OCI-LY7 (cell line): ENCODE measurements at regions not wholly inside any gene's neighbourhood (a gene's known extent, or its start where the extent isn't known, plus 50 kb on each side); places are given as distances from the start of the nearest gene placed in this dataset.

ENCODE experiments used
- BruUV-seq: library from RNA; stranded (reverse); fragments of 400-500 nt; replicated peaks from 2 replicates; lab custom pipeline; 2021; lab: Mats Ljungman, UMichigan
- CTCF ChIA-PET: fragments of 300-600 bp; sonication (Branson Sonifier 250); formaldehyde crosslinking; loops from one replicate; lab custom pipeline; 2022; ENCODE audit warnings: antibody characterized with exemption; ENCODE audit not compliant: unreplicated experiment; lab: Charles Lee
- POLR2A ChIA-PET: fragments of 300-600 bp; sonication (Branson Sonifier 250); formaldehyde crosslinking; loops from one replicate; lab custom pipeline; 2022; ENCODE audit warnings: antibody characterized with exemption; lab: Charles Lee
- DNase-seq: peaks from one replicate; pipeline ENCODE4 v3.0.0-alpha.2; 2015; ENCODE audit warnings: low spot score
- H2AFZ ChIP-seq: fragments of 200-600 bp; sonication (generic), shearing (Covaris generic); 2 replicates; pipeline ENCODE4 v1.6.1; 2014; ENCODE audit warnings: mild to moderate bottlenecking, antibody characterized with exemption, low read length, moderate library complexity
- H3K27ac ChIP-seq: fragments of 200-600 bp; sonication (generic); 2 replicates; pipeline ENCODE4 v1.5.1; 2014; ENCODE audit warnings: mixed run types, low read depth, mild to moderate bottlenecking, moderate library complexity, low read length, inconsistent platforms; ENCODE audit not compliant: poor library complexity, severe bottlenecking
- H3K36me3 ChIP-seq: fragments of 200-600 bp; sonication (generic); 2 replicates; pipeline ENCODE4 v1.6.1; 2014; ENCODE audit warnings: mild to moderate bottlenecking, antibody characterized with exemption, low read length, moderate library complexity, mixed read lengths; ENCODE audit not compliant: insufficient read depth
- H3K4me1 ChIP-seq: fragments of 200-600 bp; sonication (generic); 2 replicates; pipeline ENCODE4 v1.5.1; 2014; ENCODE audit warnings: mild to moderate bottlenecking, low read length; ENCODE audit not compliant: insufficient read depth, poor library complexity, severe bottlenecking
- H3K4me2 ChIP-seq: fragments of 200-600 bp; sonication (generic); 2 replicates; pipeline ENCODE4 v1.6.1; 2014; ENCODE audit warnings: mild to moderate bottlenecking, low read length
- H3K4me3 ChIP-seq: fragments of 200-600 bp; sonication (generic); 2 replicates; pipeline ENCODE4 v1.5.1; 2014; ENCODE audit warnings: mild to moderate bottlenecking, low read depth, low read length; ENCODE audit not compliant: poor library complexity, severe bottlenecking
- H3K79me2 ChIP-seq: fragments of 200-600 bp; sonication (generic); 2 replicates; pipeline ENCODE4 v1.6.1; 2016; ENCODE audit warnings: low read depth, mild to moderate bottlenecking, low read length, moderate library complexity, mixed read lengths; ENCODE audit not compliant: insufficient read depth
- H3K9me2 ChIP-seq: fragments of 200-600 bp; sonication (generic); 2 replicates; pipeline ENCODE4 v1.6.1; 2016; ENCODE audit warnings: mild to moderate bottlenecking, low read length, mixed read lengths; ENCODE audit not compliant: insufficient read depth
- H3K9me3 ChIP-seq: fragments of 200-600 bp; sonication (generic); 2 replicates; pipeline ENCODE4 v1.6.1; 2014; ENCODE audit warnings: mild to moderate bottlenecking, mixed run types, low read length, mixed read lengths
- H4K20me1 ChIP-seq: fragments of 200-600 bp; sonication (generic); 2 replicates; pipeline ENCODE4 v1.6.1; 2014; ENCODE audit warnings: mild to moderate bottlenecking, antibody characterized with exemption, low read length, moderate library complexity, mixed read lengths; ENCODE audit not compliant: insufficient read depth
- EZH2phosphoT487 ChIP-seq: fragments of 200-600 bp; sonication (generic); IDR thresholded peaks from 2 replicates; pipeline ENCODE4 v1.6.1; 2018; ENCODE audit warnings: low read depth, borderline replicate concordance, mild to moderate bottlenecking, mixed run types, antibody characterized with exemption, low read length, moderate library complexity, mixed read lengths
- intact Hi-C: fragments of 100-400 bp; cut with micrococcal nuclease; formaldehyde crosslinking; loops from one replicate; pipeline ENCODE4 v1.10.0; 2022; ENCODE audit not compliant: unreplicated experiment
- TF ChIP-seq, protein P1 (sequence below): fragments of 200-600 bp; sonication (generic); conservative IDR thresholded peaks from 2 replicates; pipeline ENCODE4 v1.5.1; 2014; ENCODE audit warnings: mild to moderate bottlenecking, antibody characterized with exemption, low read length, moderate library complexity, mixed read lengths

DNA sequence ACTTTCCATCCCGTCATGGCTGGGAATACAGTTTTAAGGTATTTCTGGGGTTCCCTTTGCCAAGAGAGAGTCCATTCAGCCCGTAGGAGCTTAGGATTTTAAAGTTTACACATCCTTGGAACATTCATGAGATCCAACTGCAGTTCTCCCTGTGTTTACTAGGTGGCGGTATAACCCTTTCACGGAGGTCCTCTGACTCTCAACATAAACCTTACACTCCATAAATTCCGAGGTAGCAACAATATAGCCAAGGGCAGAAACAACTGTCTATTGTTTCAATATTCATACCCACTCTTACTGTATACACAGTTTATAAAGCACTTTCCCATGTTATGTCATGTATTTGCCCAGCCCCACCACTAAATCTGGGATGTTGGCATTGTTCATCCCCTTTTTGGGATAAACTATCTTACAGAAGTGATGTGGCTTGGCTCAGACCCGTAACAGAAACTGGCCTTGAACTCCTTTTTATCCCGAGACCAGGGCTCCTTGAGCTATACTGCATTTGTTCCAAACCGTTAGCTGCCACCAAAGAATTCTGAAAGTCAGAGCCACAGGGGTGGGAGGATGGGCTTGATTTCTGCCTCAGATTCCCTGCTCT, 69.2 kb upstream of the COL6A5 start:
- H3K9me3 ChIP-seq: no peaks in the 10 kb centered on the region
- intact Hi-C loops: loop anchor here (2.0 kb wide), 1 partner anchor 262 kb away; no protein-coding TSS in a partner anchor
- no peak overlapping the region for H3K4me2 ChIP-seq
- H3K4me1 ChIP-seq: no peaks in the 10 kb centered on the region
- DNase-seq: peak; percentile 58
- H4K20me1 ChIP-seq: no peaks in the 10 kb centered on the region
- no TSS peak for BruUV-seq
- H3K79me2 ChIP-seq: no peaks in the 10 kb centered on the region
- H3K36me3 ChIP-seq: no peaks in the 10 kb centered on the region
- no peak overlapping the region for H2AFZ ChIP-seq
- no peaks in the 10 kb centered on the region for H3K9me2 ChIP-seq
- no peak overlapping the region for H3K27ac ChIP-seq
- CTCF ChIA-PET: interaction anchor here (0.6 kb wide), 1 partner anchor 152 kb away, joined by 4 read pairs; no protein-coding TSS in a partner anchor
- no peak for TF ChIP-seq EZH2phosphoT487
- TF ChIP-seq, protein P1, sequence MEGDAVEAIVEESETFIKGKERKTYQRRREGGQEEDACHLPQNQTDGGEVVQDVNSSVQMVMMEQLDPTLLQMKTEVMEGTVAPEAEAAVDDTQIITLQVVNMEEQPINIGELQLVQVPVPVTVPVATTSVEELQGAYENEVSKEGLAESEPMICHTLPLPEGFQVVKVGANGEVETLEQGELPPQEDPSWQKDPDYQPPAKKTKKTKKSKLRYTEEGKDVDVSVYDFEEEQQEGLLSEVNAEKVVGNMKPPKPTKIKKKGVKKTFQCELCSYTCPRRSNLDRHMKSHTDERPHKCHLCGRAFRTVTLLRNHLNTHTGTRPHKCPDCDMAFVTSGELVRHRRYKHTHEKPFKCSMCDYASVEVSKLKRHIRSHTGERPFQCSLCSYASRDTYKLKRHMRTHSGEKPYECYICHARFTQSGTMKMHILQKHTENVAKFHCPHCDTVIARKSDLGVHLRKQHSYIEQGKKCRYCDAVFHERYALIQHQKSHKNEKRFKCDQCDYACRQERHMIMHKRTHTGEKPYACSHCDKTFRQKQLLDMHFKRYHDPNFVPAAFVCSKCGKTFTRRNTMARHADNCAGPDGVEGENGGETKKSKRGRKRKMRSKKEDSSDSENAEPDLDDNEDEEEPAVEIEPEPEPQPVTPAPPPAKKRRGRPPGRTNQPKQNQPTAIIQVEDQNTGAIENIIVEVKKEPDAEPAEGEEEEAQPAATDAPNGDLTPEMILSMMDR: peak; percentile 95
- no peak overlapping the region for H3K4me3 ChIP-seq
- POLR2A ChIA-PET: interaction anchor here (0.7 kb wide), 1 partner anchor 453 kb away, joined by 3 read pairs; no protein-coding TSS in a partner anchor

DNA sequence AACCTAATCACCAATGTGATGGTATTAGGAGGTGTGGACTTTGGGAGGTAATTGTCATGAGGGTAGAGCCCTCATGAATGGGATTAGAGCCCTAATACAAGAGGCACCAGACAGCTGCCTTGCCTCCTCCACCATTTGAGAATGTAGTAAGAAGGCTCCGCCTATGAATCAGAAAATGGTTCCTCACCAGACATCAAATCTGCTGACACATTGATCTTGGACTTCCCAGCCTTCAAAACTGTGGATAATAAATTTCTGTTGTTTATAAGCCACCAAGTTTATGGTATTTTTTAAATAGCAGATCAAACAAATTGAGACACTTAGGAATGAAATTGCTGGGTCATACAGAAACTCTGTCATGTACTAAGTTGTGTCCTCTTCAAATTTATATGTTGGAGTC, 56.8 kb upstream of the COL6A5 start:
- H3K36me3 ChIP-seq: no peaks in the 10 kb centered on the region
- ChIA-PET CTCF (no interaction called here), POLR2A (no interaction called here)
- H3K79me2 ChIP-seq: no peaks in the 10 kb centered on the region
- H3K4me3 ChIP-seq: no peak overlapping the region
- TF ChIP-seq EZH2phosphoT487: no peak
- TF ChIP-seq, protein P1: no peak
- no peaks in the 10 kb centered on the region for H3K9me3 ChIP-seq
- no peaks in the 10 kb centered on the region for H3K4me1 ChIP-seq
- H3K9me2 ChIP-seq: no peaks in the 10 kb centered on the region
- intact Hi-C loops: no loop called here
- no peak overlapping the region for H3K4me2 ChIP-seq
- no TSS peak for BruUV-seq
- H2AFZ ChIP-seq: no peak overlapping the region
- no peaks in the 10 kb centered on the region for H4K20me1 ChIP-seq
- H3K27ac ChIP-seq: no peak overlapping the region
- no peak for DNase-seq

DNA sequence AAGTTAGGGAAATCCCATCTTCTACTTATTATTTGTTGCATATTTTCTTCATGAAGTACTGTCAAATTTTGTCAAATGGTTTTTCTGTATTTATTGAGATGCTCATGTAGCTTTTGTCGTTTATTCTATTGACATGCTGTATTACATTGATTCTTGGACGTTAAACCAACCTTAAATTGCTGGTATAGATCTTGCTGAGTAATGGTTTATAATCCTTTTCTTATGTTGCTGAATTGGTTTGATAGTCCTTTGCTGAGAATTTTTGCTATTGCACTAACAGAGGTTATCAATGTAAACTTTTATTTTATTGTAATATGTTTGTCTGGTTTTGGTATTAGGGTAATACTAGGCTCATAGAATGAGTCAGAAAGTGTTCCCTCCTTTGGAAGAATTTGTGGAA, 54.3 kb upstream of the COL6A5 start:
- Histone ChIP-seq H3K4me1 (no peaks in the 10 kb centered on the region), H4K20me1 (no peaks in the 10 kb centered on the region), H3K36me3 (no peaks in the 10 kb centered on the region), H2AFZ (no peak overlapping the region), H3K9me3 (no peaks in the 10 kb centered on the region), H3K4me2 (no peak overlapping the region), H3K4me3 (no peak overlapping the region), H3K79me2 (no peaks in the 10 kb centered on the region), H3K9me2 (no peaks in the 10 kb centered on the region), H3K27ac (no peak overlapping the region)
- TF ChIP-seq, protein P1: no peak
- no peak for DNase-seq
- intact Hi-C loops: no loop called here
- ChIA-PET POLR2A (no interaction called here), CTCF (no interaction called here)
- BruUV-seq: no TSS peak
